GM12872 (cell line): ENCODE measurements at regions not wholly inside any gene's neighbourhood (a gene's known extent, or its start where the extent isn't known, plus 50 kb on each side); places are given as distances from the start of the nearest gene placed in this dataset.

ENCODE experiments used
- TF ChIP-seq, protein P1 (sequence below): IDR thresholded peaks from 3 replicates; pipeline ENCODE4 v1.5.1; 2011; ENCODE audit warnings: low read depth, mild to moderate bottlenecking, low read length, moderate library complexity; ENCODE audit not compliant: insufficient read depth

DNA sequence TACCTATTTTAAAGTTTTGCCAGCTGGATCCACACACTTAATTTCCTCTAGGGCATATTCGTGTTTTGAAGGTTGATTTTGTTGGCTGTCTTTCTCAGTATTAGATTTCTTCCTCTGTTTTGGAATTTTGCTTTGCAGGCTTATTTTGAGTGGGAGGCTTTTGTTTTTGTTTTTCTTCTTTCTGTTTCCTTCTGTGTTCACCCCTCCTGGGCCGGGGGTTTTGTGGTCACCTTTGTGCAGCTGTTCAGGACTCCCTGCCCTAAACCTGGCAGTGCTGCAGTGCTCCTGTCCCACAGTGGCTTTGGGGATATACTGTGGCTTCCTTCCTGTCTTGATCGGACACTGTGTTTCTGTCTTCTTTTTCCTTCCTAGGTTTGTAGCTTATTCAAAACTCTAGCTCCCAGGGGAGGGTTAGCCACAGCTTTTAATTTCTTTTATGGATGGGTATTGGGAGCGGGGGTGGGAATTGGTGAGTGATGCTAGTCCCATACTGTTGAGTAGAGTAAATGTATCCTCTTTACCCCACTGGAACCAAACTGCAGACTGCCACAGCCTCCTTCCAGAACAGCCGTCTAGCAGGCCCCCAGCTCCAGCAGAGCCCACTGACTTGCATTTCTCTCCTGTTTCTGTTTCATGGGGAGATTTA is 228.7 kb upstream of the FZD8 start:
- TF ChIP-seq, protein P1, sequence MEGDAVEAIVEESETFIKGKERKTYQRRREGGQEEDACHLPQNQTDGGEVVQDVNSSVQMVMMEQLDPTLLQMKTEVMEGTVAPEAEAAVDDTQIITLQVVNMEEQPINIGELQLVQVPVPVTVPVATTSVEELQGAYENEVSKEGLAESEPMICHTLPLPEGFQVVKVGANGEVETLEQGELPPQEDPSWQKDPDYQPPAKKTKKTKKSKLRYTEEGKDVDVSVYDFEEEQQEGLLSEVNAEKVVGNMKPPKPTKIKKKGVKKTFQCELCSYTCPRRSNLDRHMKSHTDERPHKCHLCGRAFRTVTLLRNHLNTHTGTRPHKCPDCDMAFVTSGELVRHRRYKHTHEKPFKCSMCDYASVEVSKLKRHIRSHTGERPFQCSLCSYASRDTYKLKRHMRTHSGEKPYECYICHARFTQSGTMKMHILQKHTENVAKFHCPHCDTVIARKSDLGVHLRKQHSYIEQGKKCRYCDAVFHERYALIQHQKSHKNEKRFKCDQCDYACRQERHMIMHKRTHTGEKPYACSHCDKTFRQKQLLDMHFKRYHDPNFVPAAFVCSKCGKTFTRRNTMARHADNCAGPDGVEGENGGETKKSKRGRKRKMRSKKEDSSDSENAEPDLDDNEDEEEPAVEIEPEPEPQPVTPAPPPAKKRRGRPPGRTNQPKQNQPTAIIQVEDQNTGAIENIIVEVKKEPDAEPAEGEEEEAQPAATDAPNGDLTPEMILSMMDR, result no peak

DNA sequence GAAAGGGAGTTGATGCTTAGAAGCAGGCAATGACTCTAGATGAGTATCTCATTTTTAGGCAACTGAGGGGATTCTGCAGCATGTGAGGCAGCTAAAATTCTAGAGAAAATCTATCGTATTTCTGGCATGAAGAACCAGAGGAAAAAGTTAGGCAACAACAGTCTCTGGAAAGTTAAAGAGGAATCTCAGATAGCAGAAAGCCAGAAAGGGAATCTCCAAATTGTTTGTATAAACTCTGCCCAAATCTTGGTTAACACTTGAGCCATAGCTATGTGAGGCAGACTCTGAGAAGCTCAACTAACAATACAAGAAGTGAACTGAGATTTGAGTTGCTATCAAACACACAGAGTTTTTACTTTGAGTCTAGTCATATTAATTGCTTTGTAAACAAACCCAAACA is 215.8 kb upstream of the FZD8 start:
- TF ChIP-seq, protein P1, result no peak

DNA sequence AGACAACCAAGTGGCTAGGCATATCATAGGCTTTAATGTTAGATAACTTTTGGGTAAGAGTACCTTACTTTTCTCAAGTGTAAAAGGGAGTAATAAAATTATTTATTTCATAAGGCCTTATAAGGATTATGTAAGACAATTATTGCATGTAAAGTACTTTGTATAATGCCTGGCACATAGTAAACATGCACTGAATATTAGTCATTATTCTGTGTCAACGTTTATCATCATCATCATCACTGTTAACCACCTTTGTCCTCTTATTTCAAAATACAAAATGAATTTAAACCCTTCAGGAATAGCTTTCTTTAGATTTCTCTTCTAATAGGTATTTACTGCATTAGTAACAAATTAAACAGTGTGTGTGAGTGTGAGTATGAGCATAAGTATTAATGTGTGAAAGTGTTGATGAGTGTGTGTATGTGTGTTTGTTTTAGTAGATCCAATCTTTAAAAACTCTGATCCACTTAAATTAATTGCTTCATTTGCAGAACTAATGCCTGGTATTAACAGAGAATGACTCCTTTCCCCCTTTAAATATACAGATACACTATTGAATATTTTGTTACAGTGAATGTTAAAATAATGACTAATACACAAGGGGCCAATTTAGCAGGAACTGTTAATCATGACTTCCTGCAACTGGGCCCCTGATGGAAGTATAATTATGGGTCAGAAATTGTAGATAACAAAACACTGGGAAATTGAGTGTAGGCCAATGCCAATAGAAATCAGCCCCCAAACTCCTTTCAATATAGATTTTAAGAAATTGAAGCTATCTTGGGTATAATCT is 213.3 kb upstream of the FZD8 start:
- TF ChIP-seq, protein P1, result no peak

DNA sequence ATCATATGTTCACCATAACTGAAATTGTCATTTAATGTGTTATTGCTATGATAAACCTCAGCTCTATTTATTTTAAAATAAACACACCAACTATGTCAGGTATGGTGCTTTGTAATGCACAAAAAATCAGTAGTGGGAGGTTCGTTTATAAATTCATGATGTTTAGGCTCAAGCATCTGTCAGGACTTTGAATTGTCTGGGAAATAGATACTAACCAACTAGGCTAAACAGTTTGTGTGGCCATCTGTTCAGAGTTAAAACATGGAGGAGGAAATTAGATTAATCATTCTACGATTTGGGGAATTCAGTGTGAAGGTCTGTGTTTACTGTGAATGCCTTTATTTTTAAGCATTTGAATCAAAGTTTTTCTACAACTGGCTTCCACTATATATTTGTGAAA is 212.6 kb upstream of the FZD8 start:
- TF ChIP-seq, protein P1, result no peak

DNA sequence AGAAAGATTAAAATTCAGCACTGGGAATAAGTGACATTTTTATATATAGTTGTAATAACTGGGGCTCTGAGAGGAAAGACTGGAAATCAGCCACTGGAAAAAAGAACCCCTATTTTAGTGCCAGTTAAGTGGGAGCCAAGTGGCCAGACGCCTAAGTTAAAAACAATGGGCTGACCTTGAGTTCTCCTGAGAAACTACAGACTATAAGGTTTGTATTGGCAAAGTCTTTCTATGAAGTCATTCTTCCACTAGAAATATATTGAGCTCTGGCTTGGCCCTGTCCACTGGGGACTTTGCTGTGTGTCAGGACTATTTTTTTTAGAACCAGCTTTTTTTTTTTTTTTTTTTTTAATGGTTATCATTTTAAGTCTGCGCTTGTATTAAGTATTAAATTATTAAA is 210.6 kb upstream of the FZD8 start:
- TF ChIP-seq, protein P1, result no peak

DNA sequence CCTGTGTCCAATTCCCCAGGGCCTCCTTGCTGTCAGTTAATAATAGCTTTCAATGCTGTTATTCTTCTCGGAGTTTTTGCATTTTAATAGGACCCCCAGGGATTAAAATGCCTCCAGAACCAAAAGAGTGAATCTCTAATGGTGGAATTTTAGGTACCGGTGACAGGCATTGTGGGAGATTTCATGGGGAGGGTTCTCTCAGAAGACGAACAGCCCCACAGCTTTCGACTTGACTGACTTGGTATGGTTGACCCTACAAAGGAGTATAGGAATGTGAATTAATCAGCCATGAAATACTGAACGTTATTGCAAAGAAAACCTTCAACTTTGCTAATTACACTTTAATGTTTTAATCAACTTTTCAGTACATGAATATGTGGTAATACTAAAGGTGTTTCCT is 206.3 kb upstream of the FZD8 start:
- TF ChIP-seq, protein P1, result no peak

DNA sequence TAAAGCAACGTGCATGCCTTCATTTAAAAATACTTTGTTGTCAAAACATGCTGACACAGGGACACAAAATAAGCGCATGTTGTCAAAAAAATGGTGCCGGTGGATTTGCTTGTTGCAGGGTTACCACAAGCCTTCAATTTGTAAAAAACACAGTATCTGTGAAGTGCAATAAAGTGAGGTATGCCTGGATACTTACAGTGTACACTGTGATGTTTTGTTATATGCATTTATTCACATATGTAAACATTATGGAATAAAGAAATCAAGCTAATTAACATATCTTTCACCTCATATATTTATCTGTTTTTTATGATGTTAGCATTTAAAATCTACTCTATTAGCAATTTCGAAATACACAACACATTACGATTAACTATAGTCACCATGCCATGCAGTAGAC is 202.6 kb upstream of the FZD8 start:
- TF ChIP-seq, protein P1, result no peak
